Loucy (cell line): ENCODE measurements at regions not wholly inside any gene's neighbourhood (a gene's known extent, or its start where the extent isn't known, plus 50 kb on each side); places are given as distances from the start of the nearest gene placed in this dataset.
"Not testable (repeated sequence)": the region's sequence is repeated elsewhere in the genome, so short reads cannot be mapped to it uniquely, and the experiment has no call there.

ENCODE experiments used
- CTCF ChIP-seq: fragments of 200-600 bp; sonication (generic); conservative IDR thresholded peaks from 2 replicates; pipeline ENCODE4 v1.5.1; 2014; ENCODE audit warnings: mild to moderate bottlenecking, antibody characterized with exemption, low read length
- EZH2phosphoT487 ChIP-seq: fragments of 200-600 bp; IDR thresholded peaks from 2 replicates; pipeline ENCODE4 v1.6.1; 2018; ENCODE audit warnings: antibody characterized with exemption, mild to moderate bottlenecking, moderate library complexity, borderline replicate concordance

GRCh38 chr17:14532242-14532641, 231.4 kb downstream of the HS3ST3B1 start:
- not testable (repeated sequence) for TF ChIP-seq CTCF, EZH2phosphoT487
